HFF-Myc (cell line): ENCODE measurements at regions not wholly inside any gene's neighbourhood (a gene's known extent, or its start where the extent isn't known, plus 50 kb on each side); places are given as distances from the start of the nearest gene placed in this dataset.
"Not testable (repeated sequence)": the region's sequence is repeated elsewhere in the genome, so short reads cannot be mapped to it uniquely, and the experiment has no call there.

ENCODE experiments used
- DNase-seq: peaks from one replicate; pipeline ENCODE4 v3.0.0-alpha.2; 2011; ENCODE audit warnings: low read depth; ENCODE audit errors: extremely low read depth
- H3K4me3 ChIP-seq: replicated peaks from 2 replicates; pipeline ENCODE4 v1.5.1; 2011; ENCODE audit warnings: low read depth, mild to moderate bottlenecking, control low read depth, low read length
- TF ChIP-seq, protein P1 (sequence below): IDR thresholded peaks from 2 replicates; pipeline ENCODE4 v1.5.1; 2012; ENCODE audit warnings: mild to moderate bottlenecking, low read depth, low read length, control low read depth; ENCODE audit errors: missing control alignments

DNA sequence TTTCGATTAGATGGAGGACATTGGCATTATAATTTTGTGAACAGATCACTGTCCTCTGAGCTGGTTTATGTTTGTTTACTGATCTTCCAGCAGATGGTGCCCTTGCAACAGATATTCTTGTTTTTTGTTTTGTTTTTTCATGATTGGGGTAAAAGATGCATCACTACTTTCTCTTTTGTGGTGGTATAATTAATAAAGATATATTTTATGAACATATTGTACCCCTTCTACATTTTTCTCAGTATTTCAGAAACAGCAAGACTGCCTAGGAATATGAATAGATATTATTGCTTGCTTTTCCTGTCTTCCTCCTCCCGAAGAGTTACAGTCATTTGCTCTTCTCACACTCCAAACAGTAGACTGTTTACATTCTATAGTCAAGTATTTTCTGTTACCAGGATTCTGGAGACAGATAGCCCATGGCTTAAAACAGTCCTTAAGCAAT is 905.2 kb downstream of the TRAM1L1 start:
- TF ChIP-seq, protein P1, sequence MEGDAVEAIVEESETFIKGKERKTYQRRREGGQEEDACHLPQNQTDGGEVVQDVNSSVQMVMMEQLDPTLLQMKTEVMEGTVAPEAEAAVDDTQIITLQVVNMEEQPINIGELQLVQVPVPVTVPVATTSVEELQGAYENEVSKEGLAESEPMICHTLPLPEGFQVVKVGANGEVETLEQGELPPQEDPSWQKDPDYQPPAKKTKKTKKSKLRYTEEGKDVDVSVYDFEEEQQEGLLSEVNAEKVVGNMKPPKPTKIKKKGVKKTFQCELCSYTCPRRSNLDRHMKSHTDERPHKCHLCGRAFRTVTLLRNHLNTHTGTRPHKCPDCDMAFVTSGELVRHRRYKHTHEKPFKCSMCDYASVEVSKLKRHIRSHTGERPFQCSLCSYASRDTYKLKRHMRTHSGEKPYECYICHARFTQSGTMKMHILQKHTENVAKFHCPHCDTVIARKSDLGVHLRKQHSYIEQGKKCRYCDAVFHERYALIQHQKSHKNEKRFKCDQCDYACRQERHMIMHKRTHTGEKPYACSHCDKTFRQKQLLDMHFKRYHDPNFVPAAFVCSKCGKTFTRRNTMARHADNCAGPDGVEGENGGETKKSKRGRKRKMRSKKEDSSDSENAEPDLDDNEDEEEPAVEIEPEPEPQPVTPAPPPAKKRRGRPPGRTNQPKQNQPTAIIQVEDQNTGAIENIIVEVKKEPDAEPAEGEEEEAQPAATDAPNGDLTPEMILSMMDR, result no peak
- H3K4me3 ChIP-seq, result no peak overlapping the region
- no peak for DNase-seq

DNA sequence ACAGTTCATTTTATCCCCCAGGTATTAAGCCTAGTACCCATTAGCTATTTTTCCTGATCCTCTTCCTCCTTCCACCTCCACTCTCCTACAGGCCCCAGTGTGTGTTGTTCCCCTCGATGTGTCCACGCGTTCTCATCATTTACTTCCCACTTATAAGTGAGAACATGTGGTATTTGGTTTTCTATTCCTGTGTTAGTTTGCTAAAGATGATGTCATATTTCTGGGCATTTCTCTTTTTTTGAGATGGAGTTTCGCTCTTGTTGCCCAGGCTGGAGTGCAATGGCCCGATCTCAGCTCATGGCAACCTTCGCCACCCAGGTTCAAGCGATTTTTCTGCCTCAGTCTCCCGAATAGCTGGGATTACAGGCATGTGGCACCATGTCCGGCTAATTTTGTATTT is 934.0 kb downstream of the TRAM1L1 start:
- DNase-seq, H3K4me3 ChIP-seq: not testable (repeated sequence)

DNA sequence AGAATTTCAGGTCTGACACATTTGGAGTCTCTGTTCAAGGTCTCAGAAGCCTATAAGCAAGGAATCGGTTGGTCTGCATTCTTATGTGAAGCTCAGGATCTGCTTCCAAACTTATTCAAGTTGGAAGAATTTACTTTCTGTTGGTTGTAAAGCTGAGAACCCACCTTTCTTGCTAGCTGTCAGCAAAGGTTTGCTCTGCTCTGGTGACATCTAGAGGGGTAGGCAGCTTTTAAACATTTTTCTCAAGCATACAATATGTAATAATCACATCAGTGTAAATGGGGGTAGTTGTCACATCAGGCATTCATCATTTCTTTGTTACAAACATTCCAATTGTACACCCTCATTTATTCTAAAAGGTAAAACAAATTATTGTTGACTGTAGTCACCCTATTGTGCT is 935.2 kb downstream of the TRAM1L1 start:
- TF ChIP-seq, protein P1, result no peak
- DNase-seq, result no peak
- no peak overlapping the region for H3K4me3 ChIP-seq

DNA sequence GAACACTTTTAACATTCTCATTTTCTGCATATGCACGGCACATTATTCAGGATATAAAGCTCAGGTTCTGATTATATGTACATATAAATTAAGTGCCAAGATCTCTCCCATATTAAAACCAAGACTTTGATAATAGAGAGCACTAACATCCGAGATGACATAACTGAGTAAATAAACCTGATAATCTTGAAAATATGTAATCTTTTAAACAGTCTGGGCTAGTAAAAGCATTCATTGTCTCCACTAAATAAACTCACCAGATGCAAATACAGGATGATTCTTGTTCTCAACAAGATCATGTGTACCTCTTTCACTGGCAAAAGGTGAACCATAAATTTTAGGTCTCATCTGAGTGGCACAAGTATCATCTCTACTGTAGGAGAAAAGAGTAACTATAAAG is 942.2 kb downstream of the TRAM1L1 start:
- TF ChIP-seq, protein P1, result no peak
- H3K4me3 ChIP-seq, result no peak overlapping the region
- no peak for DNase-seq

DNA sequence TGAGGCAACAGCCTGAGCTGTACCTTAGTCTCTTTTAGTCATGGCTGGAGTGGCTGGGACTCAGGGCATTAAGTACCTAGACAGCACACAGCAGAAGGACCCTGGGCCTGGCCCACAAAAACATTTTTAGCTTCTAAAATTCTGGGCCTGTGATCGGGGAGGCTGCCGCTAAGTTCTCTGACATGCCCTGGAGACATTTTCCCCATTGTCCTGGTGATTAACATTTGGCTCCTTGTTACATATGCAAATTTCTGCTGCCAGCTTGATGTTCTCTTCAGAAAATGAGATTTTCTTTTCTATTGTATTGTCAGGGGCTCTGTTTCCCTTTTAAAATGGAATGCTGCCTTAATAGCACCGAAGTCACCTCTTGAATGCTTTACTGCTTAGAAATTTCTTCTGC is 952.4 kb downstream of the TRAM1L1 start:
- TF ChIP-seq, protein P1, result no peak
- H3K4me3 ChIP-seq, result no peak overlapping the region
- no peak for DNase-seq

DNA sequence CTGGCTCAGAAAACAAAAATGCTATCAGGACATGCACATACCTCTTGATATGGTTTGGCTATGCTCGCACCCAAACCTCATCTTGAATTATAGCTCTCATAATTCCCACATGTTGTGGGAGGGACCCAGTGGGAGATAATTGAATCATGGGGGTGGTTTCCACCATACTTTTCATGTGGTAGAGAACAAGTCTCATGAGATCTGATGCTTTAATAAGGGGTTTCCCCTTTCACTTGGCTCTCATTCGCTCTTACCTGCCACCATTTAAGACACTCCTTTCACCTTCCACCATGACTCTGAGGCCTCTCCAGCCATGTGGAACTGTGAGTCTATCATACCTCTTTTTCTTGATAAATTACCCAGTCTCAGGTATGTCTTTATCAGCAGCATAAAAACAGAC is 958.6 kb downstream of the TRAM1L1 start:
- no peak overlapping the region for H3K4me3 ChIP-seq
- TF ChIP-seq, protein P1, result no peak
- no peak for DNase-seq

DNA sequence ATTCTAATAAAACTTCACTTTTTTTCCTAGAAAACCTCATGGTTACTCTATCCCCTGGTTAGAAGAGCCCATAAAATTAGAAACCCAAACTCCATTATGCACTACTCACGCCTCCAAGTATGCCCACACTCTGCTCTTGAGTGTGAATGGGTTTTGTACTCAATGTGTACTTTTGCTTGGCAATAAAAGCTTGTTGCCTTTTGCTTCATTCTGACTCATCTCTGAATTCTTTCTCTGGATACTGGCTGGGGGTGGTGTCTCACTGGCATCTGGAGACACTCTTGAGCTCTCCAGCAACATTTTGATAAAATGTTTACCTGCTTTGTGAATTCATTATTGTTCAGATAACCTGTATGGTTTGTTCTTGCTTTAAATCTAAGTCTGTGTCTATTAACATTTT is 963.3 kb downstream of the TRAM1L1 start:
- H3K4me3 ChIP-seq, result no peak overlapping the region
- DNase-seq, result no peak
- TF ChIP-seq, protein P1, result no peak
